ENCODE measurements at regions not wholly inside any gene's neighbourhood (a gene's known extent, or its start where the extent isn't known, plus 50 kb on each side); places are given as distances from the start of the nearest gene placed in this dataset.

GRCh38 chr5:30604648-30605262, 588.7 kb upstream of the CDH6 start:
- no peaks in the 10 kb centered on the region for H3K4me1 Mint-ChIP-seq
- H3K9me3 Mint-ChIP-seq, result peaks cover under 1% of the 10 kb centered on the region
- no peak overlapping the region for H3K4me3 Mint-ChIP-seq
- H3K36me3 Mint-ChIP-seq (ENCODE audit: low read depth), result no peaks in the 10 kb centered on the region
- no peaks in the 10 kb centered on the region for H3K27me3 Mint-ChIP-seq (ENCODE audit: low read depth)
- no peak overlapping the region for H3K27ac Mint-ChIP-seq
- no peak for TF ChIP-seq CTCF (IDR thresholded peaks at IDR 0.05; ENCODE audit: unreplicated experiment in 3 of 3)

GRCh38 chr5:30600892-30601291, 592.6 kb upstream of the CDH6 start:
- H3K4me1 Mint-ChIP-seq, result no peaks in the 10 kb centered on the region
- peaks cover 11% of the 10 kb centered on the region for H3K9me3 Mint-ChIP-seq
- H3K36me3 Mint-ChIP-seq (ENCODE audit: low read depth), result no peaks in the 10 kb centered on the region
- no peak overlapping the region for H3K27ac Mint-ChIP-seq
- no peak for TF ChIP-seq CTCF (IDR thresholded peaks at IDR 0.05; ENCODE audit: unreplicated experiment in 3 of 3)
- H3K27me3 Mint-ChIP-seq (ENCODE audit: low read depth), result no peaks in the 10 kb centered on the region
- no peak overlapping the region for H3K4me3 Mint-ChIP-seq

GRCh38 chr5:30596495-30597064, 596.9 kb upstream of the CDH6 start:
- H3K4me3 Mint-ChIP-seq, result no peak overlapping the region
- no peaks in the 10 kb centered on the region for H3K27me3 Mint-ChIP-seq (ENCODE audit: low read depth)
- TF ChIP-seq CTCF (IDR thresholded peaks at IDR 0.05; ENCODE audit: unreplicated experiment in 3 of 3), result no peak
- H3K9me3 Mint-ChIP-seq, result peaks cover 11% of the 10 kb centered on the region
- H3K36me3 Mint-ChIP-seq (ENCODE audit: low read depth), result no peaks in the 10 kb centered on the region
- H3K27ac Mint-ChIP-seq, result no peak overlapping the region
- no peaks in the 10 kb centered on the region for H3K4me1 Mint-ChIP-seq

GRCh38 chr5:30594331-30594730, 599.2 kb upstream of the CDH6 start:
- H3K9me3 Mint-ChIP-seq, result peaks cover 6% of the 10 kb centered on the region
- H3K4me1 Mint-ChIP-seq, result no peaks in the 10 kb centered on the region
- TF ChIP-seq CTCF (IDR thresholded peaks at IDR 0.05; ENCODE audit: unreplicated experiment in 3 of 3), result no peak
- H3K36me3 Mint-ChIP-seq (ENCODE audit: low read depth), result no peaks in the 10 kb centered on the region
- no peaks in the 10 kb centered on the region for H3K27me3 Mint-ChIP-seq (ENCODE audit: low read depth)
- H3K27ac Mint-ChIP-seq, result no peak overlapping the region
- H3K4me3 Mint-ChIP-seq, result no peak overlapping the region

- Mint-ChIP-seq H3K27ac (no peak overlapping the region), H3K4me1 (no peaks in the 10 kb centered on the region), H3K36me3 (ENCODE audit: low read depth) (no peaks in the 10 kb centered on the region), H3K9me3 (no peaks in the 10 kb centered on the region), H3K4me3 (no peak overlapping the region), H3K27me3 (ENCODE audit: low read depth) (no peaks in the 10 kb centered on the region)
- TF ChIP-seq CTCF (IDR thresholded peaks at IDR 0.05; ENCODE audit: unreplicated experiment in 3 of 3), result no peak
Observed at GRCh38 chr5:30592833-30593232, 600.7 kb upstream of the CDH6 start.

All from nephron (organoid).